ENCODE measurements at regions not wholly inside any gene's neighbourhood (a gene's known extent, or its start where the extent isn't known, plus 50 kb on each side); places are given as distances from the start of the nearest gene placed in this dataset.

DNA sequence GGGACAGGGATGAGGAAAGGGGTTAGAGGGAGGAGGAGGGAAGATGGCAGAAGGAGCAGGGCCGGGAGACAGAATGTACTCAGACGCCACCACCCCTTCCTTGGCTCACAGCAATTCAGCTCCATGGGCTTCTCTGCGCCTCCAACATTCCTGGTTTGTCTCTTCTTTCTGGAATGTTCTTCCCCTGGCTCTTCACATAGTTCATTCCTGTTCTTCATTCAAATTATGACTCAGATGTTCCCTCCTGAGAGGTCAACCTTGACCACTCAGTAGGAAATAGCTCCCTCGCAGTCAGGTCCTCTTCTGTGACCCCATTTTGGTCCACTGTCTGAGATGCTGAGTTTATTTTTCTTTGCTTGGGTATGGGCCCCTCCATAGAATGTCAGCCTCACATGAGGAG, 203.2 kb downstream of the C1orf94 start:
- TF ChIP-seq, protein P1, sequence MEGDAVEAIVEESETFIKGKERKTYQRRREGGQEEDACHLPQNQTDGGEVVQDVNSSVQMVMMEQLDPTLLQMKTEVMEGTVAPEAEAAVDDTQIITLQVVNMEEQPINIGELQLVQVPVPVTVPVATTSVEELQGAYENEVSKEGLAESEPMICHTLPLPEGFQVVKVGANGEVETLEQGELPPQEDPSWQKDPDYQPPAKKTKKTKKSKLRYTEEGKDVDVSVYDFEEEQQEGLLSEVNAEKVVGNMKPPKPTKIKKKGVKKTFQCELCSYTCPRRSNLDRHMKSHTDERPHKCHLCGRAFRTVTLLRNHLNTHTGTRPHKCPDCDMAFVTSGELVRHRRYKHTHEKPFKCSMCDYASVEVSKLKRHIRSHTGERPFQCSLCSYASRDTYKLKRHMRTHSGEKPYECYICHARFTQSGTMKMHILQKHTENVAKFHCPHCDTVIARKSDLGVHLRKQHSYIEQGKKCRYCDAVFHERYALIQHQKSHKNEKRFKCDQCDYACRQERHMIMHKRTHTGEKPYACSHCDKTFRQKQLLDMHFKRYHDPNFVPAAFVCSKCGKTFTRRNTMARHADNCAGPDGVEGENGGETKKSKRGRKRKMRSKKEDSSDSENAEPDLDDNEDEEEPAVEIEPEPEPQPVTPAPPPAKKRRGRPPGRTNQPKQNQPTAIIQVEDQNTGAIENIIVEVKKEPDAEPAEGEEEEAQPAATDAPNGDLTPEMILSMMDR (IDR thresholded peaks at IDR 0.05; ENCODE audit: low read length): no peak
- no peak for TF ChIP-seq EZH2 (IDR thresholded peaks at IDR 0.05; ENCODE audit: borderline replicate concordance, low read length)
